Glutamatergic neuron (in vitro differentiated cells): ENCODE measurements at regions not wholly inside any gene's neighbourhood (a gene's known extent, or its start where the extent isn't known, plus 50 kb on each side); places are given as distances from the start of the nearest gene placed in this dataset.

ENCODE experiments used
- DNase-seq: peaks from one replicate; pipeline ENCODE4 v3.0.0; 2022
- H3K27ac Mint-ChIP-seq: one replicate; pipeline ENCODE4 v1.8.0; 2020; ENCODE audit warnings: mild to moderate bottlenecking, mixed read lengths, inconsistent platforms; ENCODE audit not compliant: unreplicated experiment
- H3K27me3 Mint-ChIP-seq: one replicate; pipeline ENCODE4 v1.8.0; 2020; ENCODE audit warnings: mild to moderate bottlenecking, moderate library complexity, mixed read lengths, inconsistent platforms; ENCODE audit not compliant: unreplicated experiment
- H3K36me3 Mint-ChIP-seq: one replicate; pipeline ENCODE4 v1.8.0; 2020; ENCODE audit warnings: mild to moderate bottlenecking, mixed read lengths, inconsistent platforms; ENCODE audit not compliant: unreplicated experiment
- H3K4me1 Mint-ChIP-seq: one replicate; pipeline ENCODE4 v1.8.0; 2020; ENCODE audit warnings: mild to moderate bottlenecking, low read depth, mixed read lengths, inconsistent platforms; ENCODE audit not compliant: unreplicated experiment
- H3K4me3 Mint-ChIP-seq: one replicate; pipeline ENCODE4 v1.8.0; 2020; ENCODE audit warnings: mild to moderate bottlenecking, mixed read lengths, inconsistent platforms; ENCODE audit not compliant: unreplicated experiment
- H3K9me3 Mint-ChIP-seq: one replicate; pipeline ENCODE4 v1.8.0; 2020; ENCODE audit warnings: mild to moderate bottlenecking, moderate library complexity, mixed read lengths, inconsistent platforms; ENCODE audit not compliant: unreplicated experiment
- CTCF ChIP-seq: fragments of 200-600 bp; sonication (generic); IDR thresholded peaks from one replicate; pipeline ENCODE4 v1.5.0; 2021; ENCODE audit not compliant: partially characterized antibody, unreplicated experiment

GRCh38 chr9:73269430-73270101 is 117.9 kb downstream of the ANXA1 start:
- Mint-ChIP-seq H3K9me3 (no peaks in the 10 kb centered on the region), H3K4me1 (no peaks in the 10 kb centered on the region), H3K4me3 (no peak overlapping the region), H3K36me3 (no peaks in the 10 kb centered on the region), H3K27ac (no peak overlapping the region), H3K27me3 (no peaks in the 10 kb centered on the region)
- peak; percentile 19 for TF ChIP-seq CTCF
- DNase-seq, result no peak

GRCh38 chr9:73270967-73271721 is 119.5 kb downstream of the ANXA1 start:
- Mint-ChIP-seq H3K27ac (no peak overlapping the region), H3K36me3 (no peaks in the 10 kb centered on the region), H3K4me1 (no peaks in the 10 kb centered on the region), H3K27me3 (no peaks in the 10 kb centered on the region), H3K9me3 (no peaks in the 10 kb centered on the region), H3K4me3 (no peak overlapping the region)
- no peak for DNase-seq
- no peak for TF ChIP-seq CTCF

DNA sequence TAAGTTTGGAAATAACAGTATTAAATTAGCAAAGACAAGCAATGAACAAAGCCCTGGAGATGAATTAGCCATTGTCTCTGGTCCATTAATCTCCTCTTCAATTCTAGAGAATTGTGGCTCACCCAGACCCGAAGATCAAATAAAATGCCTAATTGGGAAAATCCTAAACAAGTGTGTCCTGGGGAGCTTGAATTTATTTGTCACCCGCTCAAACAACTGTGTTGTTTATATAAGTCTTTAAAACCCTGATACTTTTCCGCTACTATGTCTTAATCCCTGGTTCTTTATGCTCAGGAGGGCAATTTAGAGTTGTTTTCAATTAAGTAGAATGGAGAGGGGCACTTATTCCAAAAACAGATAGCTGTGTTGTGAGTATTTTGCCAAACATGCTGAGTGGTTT is 128.4 kb downstream of the ANXA1 start:
- Mint-ChIP-seq H3K36me3 (no peaks in the 10 kb centered on the region), H3K4me3 (no peak overlapping the region), H3K4me1 (no peaks in the 10 kb centered on the region), H3K9me3 (no peaks in the 10 kb centered on the region), H3K27me3 (peaks cover 2% of the 10 kb centered on the region), H3K27ac (no peak overlapping the region)
- no peak for DNase-seq
- no peak for TF ChIP-seq CTCF

- Mint-ChIP-seq H3K4me3 (no peak overlapping the region), H3K36me3 (no peaks in the 10 kb centered on the region), H3K9me3 (no peaks in the 10 kb centered on the region), H3K27ac (no peak overlapping the region), H3K4me1 (no peaks in the 10 kb centered on the region), H3K27me3 (peaks cover 2% of the 10 kb centered on the region)
- TF ChIP-seq CTCF, result no peak
- peak; percentile 19 for DNase-seq
Measured at GRCh38 chr9:73284377-73284776, 132.7 kb downstream of the ANXA1 start.

GRCh38 chr9:73294336-73294735 is 142.7 kb downstream of the ANXA1 start:
- no peak for TF ChIP-seq CTCF
- no peak overlapping the region for H3K4me3 Mint-ChIP-seq
- no peak overlapping the region for H3K27ac Mint-ChIP-seq
- peaks cover 9% of the 10 kb centered on the region for H3K36me3 Mint-ChIP-seq
- H3K27me3 Mint-ChIP-seq, result no peaks in the 10 kb centered on the region
- no peaks in the 10 kb centered on the region for H3K9me3 Mint-ChIP-seq
- DNase-seq, result no peak
- no peaks in the 10 kb centered on the region for H3K4me1 Mint-ChIP-seq
